SK-N-SH (cell line): ENCODE measurements at regions not wholly inside any gene's neighbourhood (a gene's known extent, or its start where the extent isn't known, plus 50 kb on each side); places are given as distances from the start of the nearest gene placed in this dataset.

Experiments used
- CTCF ChIA-PET: fragments of 300-600, 350-600 bp; formaldehyde crosslinking; extraction: SDS; loops from one replicate; lab custom pipeline; 2021; lab: Yijun Ruan, JAX
- POLR2A ChIA-PET: fragments of 350-600 bp; sonication (Branson Sonifier 250); formaldehyde crosslinking; extraction: SDS; loops from one replicate; lab custom pipeline; 2020; ENCODE audit warnings: antibody characterized with exemption, inconsistent platforms; lab: Yijun Ruan, JAX
- DNase-seq: peaks from one replicate; pipeline ENCODE4 v3.0.0; 2012
- H2AFZ ChIP-seq: fragments of 200-600 bp; sonication (generic); 2 replicates; pipeline ENCODE4 v1.8.1; 2016; ENCODE audit warnings: antibody characterized with exemption, mild to moderate bottlenecking, low read depth
- H3F3A ChIP-seq: fragments of 200-600 bp; sonication (generic); replicated peaks from 2 replicates; pipeline ENCODE3; 2016; ENCODE audit warnings: antibody characterized with exemption, mild to moderate bottlenecking; ENCODE audit not compliant: insufficient read depth
- H3K27ac ChIP-seq, 2 experiments: fragments of 200-500 bp in 1 of 2; fragments of 200-600 bp in 1 of 2; sonication (Bioruptor generic) in 1 of 2; sonication (generic), shearing (Covaris generic) in 1 of 2; 2 replicates each; pipeline versions ENCODE4 v1.5.1 to v1.6.1; 2014 to 2016; ENCODE audit warnings: low read depth in 2 of 2, inconsistent platforms in 1 of 2, low read length in 1 of 2, mild to moderate bottlenecking in 1 of 2, mixed read lengths in 1 of 2
- H3K27me3 ChIP-seq: fragments of 200-600 bp; sonication (generic), shearing (Covaris generic); 2 replicates; pipeline ENCODE4 v1.6.1; 2016; ENCODE audit warnings: mixed run types; ENCODE audit not compliant: insufficient read depth
- H3K36me3 ChIP-seq, 2 experiments: fragments of 200-500 bp in 1 of 2; fragments of 200-600 bp in 1 of 2; sonication (Bioruptor generic) in 1 of 2; sonication (generic) in 1 of 2; replicated peaks in 1 of 2; 2 replicates each; pipeline versions ENCODE3 to v1.5.1; 2014 to 2016; ENCODE audit warnings: low read length in 1 of 2, mild to moderate bottlenecking in 1 of 2; ENCODE audit not compliant: insufficient read depth in 2 of 2, control insufficient read depth in 1 of 2
- H3K4me1 ChIP-seq, 2 experiments: fragments of 200-500 bp in 1 of 2; fragments of 200-600 bp in 1 of 2; sonication (Bioruptor generic) in 1 of 2; sonication (generic), shearing (Covaris generic) in 1 of 2; 2 replicates each; pipeline versions ENCODE4 v1.5.1 to v1.6.1; 2014 to 2016; ENCODE audit warnings: low read depth in 1 of 2, low read length in 1 of 2, mixed run types in 1 of 2; ENCODE audit not compliant: insufficient read depth in 2 of 2, control insufficient read depth in 1 of 2
- H3K4me2 ChIP-seq: fragments of 200-600 bp; sonication (generic), shearing (Covaris generic); 2 replicates; pipeline ENCODE4 v1.6.1; 2017; ENCODE audit warnings: mixed run types
- H3K4me3 ChIP-seq, 2 experiments: fragments of 200-500 bp in 1 of 2; fragments of 200-600 bp in 1 of 2; sonication (Bioruptor generic) in 1 of 2; sonication (generic), shearing (Covaris generic) in 1 of 2; 2 replicates each; pipeline versions ENCODE4 v1.5.1 to v1.8.1; 2014 to 2016; ENCODE audit warnings: low read depth in 2 of 2, inconsistent platforms in 1 of 2, low read length in 1 of 2, mild to moderate bottlenecking in 1 of 2, mixed read lengths in 1 of 2, moderate library complexity in 1 of 2
- H3K79me2 ChIP-seq: fragments of 200-600 bp; sonication (generic); 2 replicates; pipeline ENCODE4 v1.8.1; 2017; ENCODE audit warnings: mild to moderate bottlenecking; ENCODE audit not compliant: insufficient read depth
- H3K9ac ChIP-seq: fragments of 200-600 bp; sonication (generic); 2 replicates; pipeline ENCODE4 v1.6.1; 2017; ENCODE audit warnings: mixed run types
- H3K9me2 ChIP-seq: fragments of 200-600 bp; sonication (generic); 2 replicates; pipeline ENCODE4 v1.6.1; 2017; ENCODE audit warnings: mixed run types
- H3K9me3 ChIP-seq: fragments of 200-600 bp; sonication (generic); 2 replicates; pipeline ENCODE4 v1.6.1; 2017; ENCODE audit warnings: mixed run types, mild to moderate bottlenecking, moderate library complexity
- H4K20me1 ChIP-seq: fragments of 200-600 bp; sonication (generic); 2 replicates; pipeline ENCODE4 v1.6.1; 2017; ENCODE audit warnings: mild to moderate bottlenecking, mixed run types; ENCODE audit not compliant: insufficient read depth
- CTCF ChIP-seq: fragments of 200-600 bp; sonication (generic); IDR thresholded peaks from 2 replicates; pipeline ENCODE4 v1.6.1; 2017; ENCODE audit warnings: antibody characterized with exemption, mild to moderate bottlenecking, moderate library complexity
- EP300 ChIP-seq, 2 experiments: IDR thresholded peaks; 2 replicates each; pipeline versions ENCODE4 v1.4.0 to v1.6.1; 2012; ENCODE audit warnings: borderline replicate concordance in 1 of 2, low read depth in 1 of 2, low read length in 1 of 2
- EZH2phosphoT487 ChIP-seq: fragments of 200-600 bp; sonication (generic); IDR thresholded peaks from 2 replicates; pipeline ENCODE4 v1.6.1; 2017; ENCODE audit warnings: low read depth, mixed run types, mild to moderate bottlenecking, antibody characterized with exemption, moderate library complexity, borderline replicate concordance
- FOSL2 ChIP-seq: IDR thresholded peaks from 2 replicates; pipeline ENCODE4 v1.4.0; 2012; ENCODE audit warnings: low read depth, mild to moderate bottlenecking, moderate library complexity, borderline replicate concordance
- FOXM1 ChIP-seq: IDR thresholded peaks from 2 replicates; pipeline ENCODE4 v1.4.0; 2012; ENCODE audit warnings: low read depth, mild to moderate bottlenecking
- GATA2 ChIP-seq: sonication (generic); formaldehyde crosslinking; IDR thresholded peaks from 2 replicates; pipeline ENCODE4 v1.5.0; 2020; ENCODE audit warnings: mild to moderate bottlenecking, missing genetic modification reagents
- JUND ChIP-seq: IDR thresholded peaks from 2 replicates; pipeline ENCODE4 v1.4.0; 2012
- MAX ChIP-seq: IDR thresholded peaks from 2 replicates; pipeline ENCODE4 v1.4.0; 2012; ENCODE audit warnings: low read depth
- MEF2A ChIP-seq: IDR thresholded peaks from 2 replicates; pipeline ENCODE4 v1.4.0; 2012; ENCODE audit warnings: low read depth, borderline replicate concordance
- NFIC ChIP-seq: IDR thresholded peaks from 2 replicates; pipeline ENCODE4 v1.4.0; 2012; ENCODE audit warnings: borderline replicate concordance
- PBX3 ChIP-seq: IDR thresholded peaks from 2 replicates; pipeline ENCODE4; 2012
- POLR2AphosphoS5 ChIP-seq: IDR thresholded peaks from 2 replicates; pipeline ENCODE4 v1.6.1; 2012; ENCODE audit warnings: low read depth, low read length
- RCOR1 ChIP-seq: fragments of 150-350 bp; IDR thresholded peaks from 2 replicates; pipeline ENCODE4 v1.6.1; 2017; ENCODE audit warnings: antibody characterized with exemption, low read length
- REST ChIP-seq: IDR thresholded peaks from 2 replicates; pipeline ENCODE4 v1.6.1; 2012; ENCODE audit warnings: mild to moderate bottlenecking, low read depth, low read length, moderate library complexity
- RFX5 ChIP-seq: IDR thresholded peaks from 2 replicates; pipeline ENCODE4 v1.6.1; 2012; ENCODE audit warnings: mild to moderate bottlenecking, improper control_type of control experiment, low read length
- TCF12 ChIP-seq: IDR thresholded peaks from 2 replicates; pipeline ENCODE4 v1.4.0; 2012
- TEAD4 ChIP-seq: IDR thresholded peaks from 2 replicates; pipeline ENCODE4 v1.4.0; 2012; ENCODE audit warnings: mild to moderate bottlenecking, borderline replicate concordance; ENCODE audit not compliant: insufficient read depth
- WGBS: methylation state at CpG from one replicate; pipeline ENCODE4 v1.1.6; 2017; ENCODE audit warnings: low lambda C conversion rate; 5-methylcytosine and 5-hydroxymethylcytosine counted together
- TF ChIP-seq, protein P1 (sequence below): IDR thresholded peaks from 2 replicates; pipeline ENCODE4 v1.4.0; 2012; ENCODE audit warnings: low read depth, borderline replicate concordance

GRCh38 chr13:66210677-66211076 lies 1019.5 kb downstream of the PCDH9 start:
- no peak overlapping the region; a peak in 1 of 4 replicates for H3K4me3 ChIP-seq
- ChIA-PET CTCF (no interaction called here), POLR2A (no interaction called here)
- H3K9me3 ChIP-seq = no peaks in the 10 kb centered on the region
- no peaks in the 10 kb centered on the region for H3K79me2 ChIP-seq
- H3K36me3 ChIP-seq = no peaks in the 10 kb centered on the region
- H3K9ac ChIP-seq = peak overlapping the region; percentile 49; the same call in 1 of the 2 replicates
- H3K4me1 ChIP-seq = peaks cover 0 to 5% of the 10 kb centered on the region in 2 experiments; a peak in 1 of 4 replicates
- H4K20me1 ChIP-seq = no peaks in the 10 kb centered on the region
- H2AFZ ChIP-seq = peak overlapping the region; percentile 75; the same call in 1 of the 2 replicates
- no peak for DNase-seq
- H3K27ac ChIP-seq = peak overlapping the region; percentile 65 to 91; a peak in 3 of 4 replicates
- peak overlapping the region; percentile 56; the same call in 1 of the 2 replicates for H3K4me2 ChIP-seq
- no peaks in the 10 kb centered on the region for H3K27me3 ChIP-seq
- TF ChIP-seq RCOR1 = no peak
- TF ChIP-seq, protein P1, sequence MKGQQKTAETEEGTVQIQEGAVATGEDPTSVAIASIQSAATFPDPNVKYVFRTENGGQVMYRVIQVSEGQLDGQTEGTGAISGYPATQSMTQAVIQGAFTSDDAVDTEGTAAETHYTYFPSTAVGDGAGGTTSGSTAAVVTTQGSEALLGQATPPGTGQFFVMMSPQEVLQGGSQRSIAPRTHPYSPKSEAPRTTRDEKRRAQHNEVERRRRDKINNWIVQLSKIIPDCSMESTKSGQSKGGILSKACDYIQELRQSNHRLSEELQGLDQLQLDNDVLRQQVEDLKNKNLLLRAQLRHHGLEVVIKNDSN = no peak
- peak; percentile 61; the same call in 1 of the 2 replicates for TF ChIP-seq POLR2AphosphoS5
- peak; percentile 57; the same call in 1 of the 2 replicates for TF ChIP-seq TEAD4
- peak in 1 of 2 experiments; percentile 89; a peak in 3 of 4 replicates for TF ChIP-seq EP300 (IDR thresholded peaks at IDR 0.05; ENCODE audit: borderline replicate concordance in 1 of 2, low read depth in 1 of 2, low read length in 1 of 2)
- 0 out of 2 replicates have a peak, but pooled peaks have one; percentile 13 for TF ChIP-seq MAX
- peak; percentile 51; the same call in 1 of the 2 replicates for TF ChIP-seq NFIC
- peak; percentile 58; the same call in 1 of the 2 replicates for TF ChIP-seq MEF2A
- TF ChIP-seq EZH2phosphoT487 = no peak
- TF ChIP-seq CTCF = no peak
- TF ChIP-seq REST = no peak
- TF ChIP-seq RFX5 = no peak
- TF ChIP-seq JUND = peak; percentile 96
- TF ChIP-seq FOSL2 = peak; percentile 98
- no peak for TF ChIP-seq GATA2 (CRISPR knock-in tag)
- TF ChIP-seq PBX3 = peak; percentile 66
- peak; percentile 81 for TF ChIP-seq TCF12
- no peak for TF ChIP-seq FOXM1
- WGBS = 2% methylated on average over 3 of the region's 3 CpGs
- H3F3A ChIP-seq = peaks cover 15% of the 10 kb centered on the region
- H3K9me2 ChIP-seq = no peaks in the 10 kb centered on the region
